Stimulated activated CD4-positive, alpha-beta T cell treated with anti-CD3 and anti-CD28 coated beads, Interleukin-1b, Interleukin-23, amount 100 ng/mL, for 1 hour (primary cell): ENCODE measurements at regions not wholly inside any gene's neighbourhood (a gene's known extent, or its start where the extent isn't known, plus 50 kb on each side); places are given as distances from the start of the nearest gene placed in this dataset.

Source experiments
- DNase-seq, 2 donors: peaks; one replicate each; pipeline ENCODE4 v3.0.0-alpha.2; 2020; ENCODE audit warnings: low read depth in 2 of 2

DNA sequence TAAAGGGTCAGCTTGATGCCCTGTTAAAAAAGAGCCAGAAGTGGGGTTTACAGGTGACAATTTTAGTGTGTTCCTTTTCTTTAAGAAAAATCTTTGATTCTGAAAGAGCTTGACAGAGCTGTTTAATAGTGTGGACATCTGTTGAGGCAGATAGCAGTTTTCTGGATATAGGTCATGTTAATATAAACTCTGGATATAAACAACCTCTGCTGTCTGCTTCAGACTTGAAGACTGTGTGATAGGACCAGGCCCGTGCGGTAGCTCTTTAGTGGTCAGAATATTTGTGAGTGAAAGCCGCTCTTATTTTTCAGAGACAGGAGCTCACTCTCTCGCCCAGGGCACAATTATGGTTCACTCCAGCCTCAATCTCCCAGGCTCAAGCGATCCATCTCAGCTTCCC, 439.9 kb upstream of the RGS6 start:
- no peak for DNase-seq

DNA sequence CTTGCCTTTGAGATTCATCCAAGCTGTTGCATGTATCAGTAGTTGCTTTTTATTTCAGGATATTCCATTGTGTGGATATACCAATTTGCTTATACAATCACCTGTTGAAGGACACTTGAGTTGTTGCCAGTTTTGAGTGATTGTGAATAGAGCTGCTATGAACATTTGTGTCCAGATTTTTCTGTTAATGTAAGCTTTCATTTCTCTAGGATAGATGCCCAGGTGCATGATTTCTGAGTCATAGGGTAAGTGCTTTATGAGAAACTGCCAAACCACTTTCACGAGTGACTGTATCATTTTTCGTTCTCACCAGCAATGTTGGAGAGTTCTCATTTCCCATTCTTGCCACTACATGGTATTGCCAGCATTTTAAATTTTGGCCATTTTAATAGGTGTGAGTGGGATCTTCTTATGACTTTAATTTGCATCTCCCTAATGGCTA, 434.6 kb upstream of the RGS6 start:
- DNase-seq, result no peak

DNA sequence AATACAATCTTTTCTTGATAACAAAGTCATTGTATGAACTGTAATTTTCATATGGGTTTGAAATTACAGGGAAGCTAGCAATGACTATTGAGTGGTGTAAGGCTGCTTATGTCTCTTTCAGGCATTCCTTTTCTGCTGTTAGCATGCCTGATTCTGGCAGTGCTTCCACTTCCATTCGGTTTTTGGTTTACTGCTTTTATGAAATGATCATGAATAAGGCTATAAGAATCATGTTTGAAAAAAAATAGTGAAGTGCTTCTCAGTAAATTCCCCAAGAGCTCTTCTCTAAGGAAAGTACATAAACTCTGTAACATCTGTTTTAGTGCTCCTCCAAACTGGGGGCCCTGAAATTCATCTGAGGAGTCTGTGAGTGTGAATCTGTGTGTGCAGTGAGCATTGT, 434.0 kb upstream of the RGS6 start:
- DNase-seq, result no peak

DNA sequence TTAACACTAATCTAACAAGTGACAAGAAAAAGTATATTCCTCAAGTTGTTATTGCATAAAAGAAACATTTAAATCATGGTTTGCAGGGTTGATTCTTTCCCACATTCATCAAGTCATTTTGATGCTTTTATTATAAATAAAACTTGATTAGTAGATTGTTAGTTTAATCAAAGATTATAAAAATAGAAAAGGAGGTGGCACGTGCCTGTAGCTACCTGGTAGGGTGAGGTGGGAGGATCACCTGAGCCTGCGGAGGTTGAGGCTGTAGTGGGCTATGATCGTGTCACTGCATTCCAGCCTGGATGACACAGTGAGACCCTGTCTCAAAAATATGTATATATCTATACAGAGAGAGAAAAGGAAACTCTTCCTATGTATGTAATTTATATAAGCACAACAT, 433.2 kb upstream of the RGS6 start:
- DNase-seq, result no peak

DNA sequence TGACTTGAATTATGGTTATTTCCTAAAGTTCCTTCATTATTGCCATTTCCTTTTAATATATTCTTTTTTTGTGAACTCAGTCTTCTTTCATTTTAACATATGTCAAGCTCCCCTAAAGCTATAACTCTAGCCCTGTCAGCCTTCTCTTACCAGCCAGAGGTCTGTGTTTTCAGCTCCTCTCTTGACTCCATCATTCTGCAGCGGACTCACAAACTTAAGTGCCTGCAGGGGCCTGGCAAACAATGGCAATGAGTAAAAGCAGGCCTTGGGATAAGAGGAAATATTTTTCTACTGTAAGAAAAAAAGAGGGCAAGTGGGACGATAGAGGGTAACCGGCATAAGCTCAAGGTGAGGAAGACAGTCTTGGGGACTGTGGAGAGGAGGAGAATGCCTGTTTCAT, 424.5 kb upstream of the RGS6 start:
- no peak for DNase-seq

DNA sequence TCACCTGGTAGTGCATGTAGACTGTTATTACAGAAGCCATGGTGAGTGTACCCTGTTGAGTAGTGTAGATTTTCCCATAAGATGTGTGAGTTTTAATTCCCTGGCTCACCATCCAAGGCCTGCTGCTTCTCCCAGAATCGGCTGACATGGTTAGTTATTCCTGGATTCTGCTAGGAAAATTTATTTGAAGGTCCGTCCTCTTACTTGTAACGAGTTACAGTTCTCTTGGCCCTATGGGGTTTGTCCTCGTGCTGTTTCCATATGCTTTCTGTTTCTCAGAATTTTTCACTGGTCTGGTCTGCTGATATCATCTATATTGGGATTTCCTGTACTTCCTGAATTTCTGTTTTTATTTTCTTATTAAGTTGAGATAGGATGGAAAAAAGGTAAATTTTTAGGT, 423.3 kb upstream of the RGS6 start:
- DNase-seq, result no peak

DNA sequence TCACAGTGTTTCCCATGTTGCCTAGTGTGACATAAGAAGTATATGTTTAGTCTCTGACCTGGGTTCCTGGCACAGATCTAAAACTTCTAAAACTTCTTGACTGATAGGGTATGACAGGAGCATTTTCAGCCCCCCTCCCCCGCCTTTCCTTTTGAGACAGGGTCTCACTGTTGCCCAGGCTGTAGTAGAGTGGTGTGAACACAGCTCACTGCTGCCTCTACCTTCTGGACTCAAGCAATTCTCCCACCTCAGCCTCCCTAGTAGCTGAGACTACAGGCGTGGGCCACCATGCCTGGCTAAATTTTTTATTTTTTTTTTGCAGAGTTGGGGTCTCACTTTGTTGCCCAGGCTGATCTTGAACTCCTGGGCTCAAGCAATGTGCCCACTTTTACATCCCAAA, 421.1 kb upstream of the RGS6 start:
- DNase-seq, result no peak

DNA sequence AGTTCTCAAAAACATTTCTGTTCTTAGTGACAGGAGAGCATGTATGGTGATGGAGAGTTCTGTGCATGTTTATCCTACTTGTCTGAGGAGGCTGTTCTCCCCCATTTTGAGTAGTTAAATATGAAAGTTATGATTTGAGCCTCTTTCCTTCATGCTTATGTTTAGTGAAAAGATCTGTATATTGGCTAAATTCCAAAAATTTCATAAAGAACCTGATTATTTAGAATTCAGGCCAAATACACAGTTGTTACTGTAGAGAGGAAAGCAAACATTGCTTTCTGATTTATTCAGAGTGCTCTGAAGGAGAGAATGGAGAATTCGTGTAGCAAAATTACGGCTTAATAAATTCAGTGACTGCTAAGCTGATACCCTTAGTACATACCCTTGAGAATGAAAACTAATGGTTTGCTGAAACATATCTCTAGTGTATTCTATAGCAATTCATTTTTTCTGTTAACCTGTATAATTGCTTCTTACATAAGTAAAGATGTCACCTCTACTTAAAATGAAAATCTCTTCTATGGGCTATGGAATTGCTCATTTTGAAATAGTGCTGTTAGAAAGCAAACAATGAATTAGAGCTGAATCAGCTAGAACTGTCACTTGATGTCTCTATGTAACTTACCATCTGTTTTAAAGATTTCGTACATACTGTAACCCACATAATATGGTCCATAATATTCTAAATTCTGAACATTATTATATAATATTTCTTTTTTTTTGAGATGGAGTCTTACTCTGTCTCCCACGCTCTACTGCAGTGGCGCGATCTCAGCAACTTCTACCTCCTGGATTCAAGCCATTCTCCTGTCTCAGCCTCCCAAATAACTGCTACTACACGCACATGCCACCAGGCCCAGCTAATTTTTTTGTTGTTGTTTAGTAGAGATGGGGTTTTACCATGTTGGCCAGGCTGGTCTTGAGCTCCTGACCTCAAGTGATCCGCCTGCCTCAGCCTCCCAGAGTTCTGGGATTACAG, 417.0 kb upstream of the RGS6 start:
- no peak for DNase-seq

DNA sequence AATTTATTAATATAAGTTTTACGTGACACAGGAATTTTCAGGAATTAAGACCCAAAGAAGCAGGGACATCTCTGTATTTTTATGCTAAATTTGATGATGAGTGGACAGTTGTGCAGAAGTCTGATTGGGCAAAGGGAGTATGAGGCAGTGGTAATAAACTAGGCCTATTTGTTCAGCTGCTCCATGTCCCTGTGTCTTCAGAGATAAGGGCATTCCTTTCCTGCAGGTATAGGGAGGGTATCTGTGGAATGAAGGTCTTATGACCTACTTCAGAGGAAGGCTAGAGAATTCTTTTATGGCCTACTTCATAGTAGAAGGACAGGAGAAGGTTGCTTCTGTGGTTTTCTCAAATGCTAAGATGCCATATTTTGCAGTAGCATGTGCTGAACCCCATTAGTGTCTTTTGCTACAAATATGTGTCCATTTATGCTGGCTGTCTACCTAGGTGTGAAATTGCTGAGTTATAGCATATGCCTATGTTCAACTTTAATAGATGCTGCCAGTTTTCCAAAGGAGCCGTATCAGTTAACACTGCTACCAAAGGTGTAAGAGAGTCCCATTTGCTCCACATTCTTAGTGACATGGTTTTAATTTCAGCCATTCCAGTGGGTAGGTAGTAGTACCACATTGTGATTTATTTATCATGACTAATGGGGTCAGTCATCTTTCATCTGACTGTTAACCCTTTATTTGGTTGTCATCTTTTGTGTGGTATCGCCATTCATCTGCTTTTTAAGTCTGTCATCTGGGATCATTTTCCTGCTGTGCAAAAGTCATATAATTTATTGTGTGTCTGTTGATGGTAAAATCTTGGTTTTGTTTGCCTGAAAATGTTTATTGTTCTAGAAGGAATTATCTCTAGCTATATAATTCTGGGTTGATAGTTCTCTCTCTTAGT, 410.7 kb upstream of the RGS6 start:
- no peak for DNase-seq

DNA sequence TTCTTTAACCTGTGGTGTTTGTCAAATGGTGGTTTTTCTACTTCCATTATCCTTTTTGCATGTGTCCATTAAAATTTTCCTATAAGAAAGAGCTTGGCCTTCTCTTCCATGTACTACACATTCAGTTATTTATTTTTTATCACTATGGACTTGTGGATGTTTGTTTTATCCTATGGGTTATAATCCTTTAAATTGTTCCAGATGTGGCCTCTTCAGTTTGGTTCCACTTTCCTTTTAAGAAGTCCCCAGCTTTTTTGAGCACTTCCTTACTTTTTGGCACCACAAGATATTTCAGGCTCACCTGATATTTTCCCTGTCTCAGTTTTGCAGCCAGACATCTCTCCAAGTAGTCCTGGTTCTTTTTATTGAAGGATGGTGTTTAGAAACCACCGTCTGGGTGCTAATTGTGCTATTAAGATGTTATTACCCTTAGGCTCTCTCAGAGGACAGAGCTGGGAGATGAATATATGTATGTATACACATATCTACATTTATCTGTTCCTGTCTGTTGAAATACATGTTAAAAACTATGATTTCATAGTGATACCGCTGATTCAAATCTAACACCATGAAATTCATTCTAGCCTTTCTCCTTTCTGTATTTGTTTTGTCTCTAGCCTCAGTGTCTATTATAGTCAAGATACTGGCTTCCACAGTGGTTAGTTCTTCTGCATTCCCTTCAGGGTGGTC, 408.5 kb upstream of the RGS6 start:
- no peak for DNase-seq

DNA sequence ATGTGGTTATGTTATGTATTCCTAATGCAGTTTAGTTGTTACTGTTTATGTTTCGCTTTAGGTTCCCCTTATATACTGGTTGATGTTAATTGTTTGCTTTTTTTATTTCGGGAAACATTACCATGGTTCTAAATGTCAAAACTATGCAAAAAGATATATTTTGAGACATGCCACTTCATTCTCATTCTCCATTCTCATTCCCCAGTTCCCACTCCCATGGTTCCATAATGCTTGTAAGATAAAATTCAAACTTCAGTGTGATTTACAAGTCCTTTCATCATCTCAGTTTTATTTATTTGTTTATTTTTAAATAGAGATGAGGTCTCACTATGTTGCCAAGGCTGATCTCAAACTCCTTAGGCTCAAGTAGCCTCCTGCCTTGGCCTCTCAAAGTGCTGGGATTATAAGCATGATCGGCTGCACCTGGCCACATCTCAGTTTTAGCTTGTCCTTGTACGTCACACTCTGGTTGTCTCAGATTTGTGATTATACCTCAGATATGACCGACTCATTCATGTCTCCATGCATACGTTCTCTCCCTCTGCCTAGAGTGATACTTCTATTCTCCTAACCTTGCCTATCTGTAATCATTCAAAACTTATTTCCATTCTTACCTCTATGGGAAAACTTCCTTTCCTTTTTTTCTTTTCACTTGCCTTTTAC, 407.8 kb upstream of the RGS6 start:
- DNase-seq, result no peak

DNA sequence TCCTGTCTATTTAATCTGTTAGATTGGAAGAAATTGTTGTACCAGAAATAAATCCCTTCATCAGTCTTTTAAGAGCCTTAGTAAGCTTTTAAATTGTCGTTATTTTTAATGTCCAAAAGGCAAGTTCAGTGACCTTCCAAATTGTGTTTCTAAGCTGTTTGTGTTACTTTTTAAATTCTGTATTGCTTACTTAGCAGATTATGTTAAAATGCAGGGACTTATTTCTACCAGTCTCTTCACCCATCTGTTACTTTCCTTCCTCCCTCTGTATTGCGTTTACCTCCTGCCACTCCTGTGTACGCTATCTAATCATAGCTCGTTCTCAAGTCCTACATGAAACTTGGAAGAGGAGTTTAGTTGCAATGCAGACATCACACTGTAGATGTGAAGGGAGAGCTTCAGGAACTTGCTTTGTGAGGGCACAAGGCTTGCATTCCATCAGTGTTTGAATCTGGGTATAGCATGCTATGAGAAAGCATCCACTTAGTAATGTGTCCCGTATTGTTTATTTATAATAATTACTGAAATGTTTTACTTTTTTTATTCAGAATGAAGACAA, 406.5 kb upstream of the RGS6 start:
- DNase-seq, result no peak

DNA sequence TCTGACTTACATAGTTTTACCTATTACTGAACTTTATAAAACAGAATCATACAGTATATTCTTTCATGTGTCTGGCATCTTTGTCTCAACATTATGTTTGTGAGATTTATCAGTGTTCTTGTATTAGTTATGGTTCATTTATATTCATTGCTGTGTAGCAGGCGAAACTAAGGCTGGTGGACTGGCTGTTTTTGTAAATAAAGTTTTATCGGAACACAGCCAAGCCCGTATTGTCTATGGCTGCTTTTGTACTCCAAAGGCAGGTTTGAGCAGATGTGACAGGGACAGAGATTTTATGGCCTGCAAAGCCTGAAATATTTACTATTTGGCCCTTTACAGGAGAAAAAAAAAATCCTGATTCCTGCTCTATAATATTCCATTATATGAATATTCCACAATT, 405.8 kb upstream of the RGS6 start:
- no peak for DNase-seq

DNA sequence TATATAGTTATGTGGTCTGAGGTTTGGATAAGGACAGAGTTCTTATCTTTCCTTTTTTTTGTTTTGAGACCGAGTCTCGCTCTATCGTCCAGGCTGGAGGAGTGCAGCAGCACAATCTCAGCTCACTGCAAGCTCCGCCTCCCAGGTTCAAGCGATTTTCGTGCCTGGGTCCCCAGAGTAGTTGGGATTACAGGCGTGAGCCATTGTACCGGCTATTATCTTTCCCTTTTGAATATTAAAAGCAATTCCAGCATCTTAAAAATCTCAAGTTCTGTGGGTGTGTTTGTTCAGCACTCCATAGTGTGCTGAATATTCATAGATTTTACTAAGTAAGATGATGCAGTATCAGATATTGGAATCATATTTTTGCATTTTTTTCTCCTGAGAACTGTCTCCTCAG, 404.4 kb upstream of the RGS6 start:
- no peak for DNase-seq

DNA sequence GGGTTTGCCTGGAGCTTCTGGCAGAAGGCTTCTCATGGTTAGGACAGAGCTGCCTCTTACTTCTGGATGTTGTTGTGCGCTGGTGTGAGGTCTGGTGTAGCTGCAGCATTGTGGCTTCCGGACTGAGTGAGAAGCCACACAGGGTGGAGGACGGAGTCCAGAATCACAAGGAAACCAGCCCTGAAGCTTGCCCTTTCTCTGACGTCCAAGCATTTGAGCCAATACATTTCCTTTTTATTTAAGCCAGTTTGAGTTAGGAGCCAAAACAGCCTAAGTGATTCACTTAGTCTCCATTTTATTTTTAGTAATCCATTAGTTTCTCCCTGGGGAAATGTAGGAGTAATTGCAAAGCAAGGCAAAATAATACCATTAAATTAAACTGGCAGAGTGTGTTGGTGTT, 402.4 kb upstream of the RGS6 start:
- DNase-seq, result no peak

DNA sequence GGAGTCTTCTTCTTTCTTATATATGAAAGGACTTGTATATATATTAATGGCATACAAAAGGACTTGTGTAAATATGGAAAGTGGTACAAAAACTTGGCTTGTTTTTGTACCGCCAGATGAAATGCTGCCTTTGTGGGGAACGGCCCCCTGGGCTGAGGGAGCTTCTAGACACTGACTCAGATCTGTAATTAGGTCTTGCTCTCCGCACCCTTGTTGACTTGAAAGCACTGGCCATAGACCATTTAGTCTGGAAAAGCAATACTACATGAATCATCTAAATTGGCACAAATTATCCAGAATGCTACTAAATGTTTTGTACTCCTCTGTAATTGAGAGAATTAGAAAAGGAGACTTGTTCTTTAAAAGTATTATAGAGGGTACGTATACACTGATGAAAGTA, 399.9 kb upstream of the RGS6 start:
- no peak for DNase-seq

DNA sequence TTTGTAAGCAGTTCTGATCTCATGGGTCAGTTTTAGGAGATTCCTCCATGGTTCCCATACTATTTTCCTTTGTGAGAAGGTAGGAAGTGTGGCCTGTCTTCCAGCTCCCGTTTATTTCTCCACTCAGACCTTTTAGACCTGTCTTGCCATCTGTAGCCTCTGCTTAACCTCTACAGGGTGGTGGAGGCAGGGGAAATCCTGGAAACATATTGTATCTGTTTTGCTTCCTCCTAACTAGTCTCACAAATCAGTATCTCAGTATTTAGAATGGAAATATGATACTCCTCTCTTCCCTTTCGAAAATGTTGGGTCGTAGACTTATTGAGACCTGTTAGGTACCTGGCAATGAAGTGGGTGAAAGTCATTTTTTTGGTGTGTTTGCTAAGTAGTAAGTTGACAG, 399.4 kb upstream of the RGS6 start:
- no peak for DNase-seq

DNA sequence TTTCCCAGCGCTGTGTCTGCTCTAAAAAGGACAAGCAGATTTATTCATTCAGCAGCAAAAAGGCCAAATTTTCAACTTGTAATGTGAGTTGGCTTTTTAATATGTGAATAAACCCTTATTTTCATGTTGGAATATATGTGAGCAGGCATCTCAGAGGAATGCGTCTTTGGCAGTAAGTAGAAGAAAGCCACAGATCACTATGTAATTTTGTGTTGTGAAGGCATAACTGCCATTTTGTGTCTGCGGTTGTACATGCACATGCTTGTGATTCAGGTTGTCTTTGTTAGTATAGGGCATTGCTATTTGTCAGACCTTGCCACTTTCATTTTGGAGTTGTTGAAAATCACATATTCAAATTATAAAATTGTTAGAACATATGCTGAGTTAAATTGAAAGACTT, 398.8 kb upstream of the RGS6 start:
- no peak for DNase-seq

DNA sequence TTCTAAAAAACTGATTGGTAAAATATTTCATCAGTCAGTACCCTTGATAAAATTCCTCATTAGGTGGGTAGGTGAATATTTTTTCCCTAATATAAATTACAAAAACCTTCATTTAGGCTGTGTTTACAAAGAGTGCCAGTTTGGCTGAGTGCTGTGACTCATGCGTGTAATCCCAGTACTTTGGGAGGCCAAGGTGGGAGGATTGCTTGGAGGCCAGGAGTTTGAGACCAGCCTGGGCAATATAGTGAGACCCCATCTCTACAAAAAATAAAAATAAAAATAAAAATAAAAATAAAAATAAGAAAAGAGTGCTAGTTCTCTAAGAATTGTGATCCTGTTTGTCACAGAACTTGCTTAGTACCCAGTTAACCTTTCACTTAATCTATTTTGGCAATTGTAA, 398.4 kb upstream of the RGS6 start:
- no peak for DNase-seq

DNA sequence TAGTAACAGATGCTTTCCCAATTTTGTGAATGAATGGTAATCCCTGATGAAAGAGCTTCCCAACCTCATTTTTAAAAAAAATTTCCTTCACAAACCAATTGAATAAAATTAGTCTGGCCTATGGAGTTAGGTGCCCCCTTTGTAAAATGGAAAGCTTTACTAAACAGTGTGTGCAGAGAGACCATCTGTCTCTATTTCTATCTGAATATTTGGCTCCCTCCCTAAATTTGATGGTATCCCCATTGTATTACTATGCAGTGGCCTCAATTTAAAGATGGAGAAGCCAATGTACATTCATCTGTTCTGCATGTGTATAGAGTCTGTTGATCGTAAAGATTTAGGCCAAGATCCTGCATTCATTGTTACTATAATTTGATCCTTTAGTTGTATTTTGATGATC, 397.7 kb upstream of the RGS6 start:
- DNase-seq, result no peak

DNA sequence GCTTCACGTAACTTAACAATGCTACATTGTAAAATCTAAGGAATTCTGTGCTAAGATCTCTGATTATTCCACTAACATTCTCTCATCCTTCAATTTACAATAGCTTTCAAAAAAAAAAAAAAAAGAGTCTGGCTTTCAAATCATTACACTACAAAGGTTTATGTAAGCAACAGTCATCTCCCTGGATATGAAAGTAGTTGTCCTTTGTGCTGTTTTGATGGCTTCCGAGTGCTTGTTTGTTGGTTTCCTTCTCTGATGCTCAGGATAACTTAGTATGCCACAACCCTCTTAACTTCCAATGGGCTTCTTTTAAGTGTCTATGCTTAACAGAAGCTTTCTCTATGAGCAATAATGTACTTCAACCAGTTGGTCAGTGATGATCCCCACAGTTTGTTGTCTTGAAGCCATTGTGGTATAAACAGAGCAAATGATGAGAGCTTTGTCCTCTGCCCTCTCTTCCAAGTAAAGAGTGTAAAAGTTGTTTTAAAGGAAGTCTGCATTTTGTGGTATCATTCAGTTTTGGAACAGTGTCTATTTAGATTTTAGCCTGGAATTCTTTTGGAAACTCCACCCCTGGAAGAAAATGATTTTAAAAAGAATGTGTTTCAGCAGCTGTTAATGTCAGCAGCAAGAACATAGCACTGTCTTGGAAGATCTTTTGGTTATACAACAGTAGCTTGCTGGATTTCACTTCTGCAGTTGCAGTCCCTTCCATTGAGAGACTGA, 396.1 kb upstream of the RGS6 start:
- DNase-seq, result no peak
